ENCODE measurements at regions not wholly inside any gene's neighbourhood (a gene's known extent, or its start where the extent isn't known, plus 50 kb on each side); places are given as distances from the start of the nearest gene placed in this dataset.
"Not testable (repeated sequence)": the region's sequence is repeated elsewhere in the genome, so short reads cannot be mapped to it uniquely, and the experiment has no call there.

DNA sequence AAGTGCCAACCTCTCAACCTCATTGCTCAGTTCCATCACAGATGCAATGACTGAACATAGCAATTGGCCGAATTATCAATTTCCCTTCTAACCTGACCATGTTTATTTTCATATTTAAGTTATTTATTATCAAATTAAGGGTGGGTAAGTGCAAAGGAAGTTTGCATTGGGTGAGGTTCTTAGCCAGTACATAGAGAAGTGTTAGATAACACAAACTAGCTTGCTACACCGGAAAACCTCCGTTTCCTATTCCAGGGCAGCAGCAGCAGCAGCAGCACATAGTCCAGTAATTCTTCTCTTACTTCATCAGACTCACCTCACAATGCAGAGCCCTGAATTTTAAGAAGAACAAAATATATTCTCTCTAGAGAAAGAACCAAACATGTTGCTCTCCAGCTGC is 200.5 kb upstream of the OR4E1 start:
- no peak for DNase-seq

DNA sequence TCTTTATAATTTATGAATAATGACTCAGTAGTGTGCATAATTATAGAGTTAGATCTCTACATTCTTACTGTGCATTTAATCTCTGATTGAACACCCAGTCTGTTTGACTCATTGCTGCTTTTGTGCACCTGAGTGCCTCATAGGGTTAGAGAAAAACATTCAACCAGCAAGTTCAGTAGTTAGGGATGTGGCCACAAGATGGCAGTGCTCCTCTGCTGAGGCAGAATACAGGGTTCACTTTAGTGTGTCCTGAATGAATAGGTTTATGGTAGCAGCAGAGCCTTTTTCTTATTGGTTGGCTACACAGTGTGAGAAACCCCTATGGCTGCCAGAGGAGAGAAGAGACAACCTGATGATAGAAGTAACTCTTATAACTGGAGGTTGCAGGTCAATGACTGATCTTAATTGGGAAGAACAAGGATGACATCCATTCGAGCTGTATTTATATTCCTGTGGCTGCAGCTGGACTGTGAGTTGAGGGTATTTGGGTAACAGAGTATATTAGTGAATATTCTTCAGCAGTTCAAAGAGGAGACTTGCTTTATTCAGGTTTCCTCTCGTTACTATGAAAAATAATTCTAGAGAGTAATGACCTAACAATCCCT is 194.9 kb upstream of the OR4E1 start:
- peak in 1 of 2 experiments; percentile 26 for DNase-seq

DNA sequence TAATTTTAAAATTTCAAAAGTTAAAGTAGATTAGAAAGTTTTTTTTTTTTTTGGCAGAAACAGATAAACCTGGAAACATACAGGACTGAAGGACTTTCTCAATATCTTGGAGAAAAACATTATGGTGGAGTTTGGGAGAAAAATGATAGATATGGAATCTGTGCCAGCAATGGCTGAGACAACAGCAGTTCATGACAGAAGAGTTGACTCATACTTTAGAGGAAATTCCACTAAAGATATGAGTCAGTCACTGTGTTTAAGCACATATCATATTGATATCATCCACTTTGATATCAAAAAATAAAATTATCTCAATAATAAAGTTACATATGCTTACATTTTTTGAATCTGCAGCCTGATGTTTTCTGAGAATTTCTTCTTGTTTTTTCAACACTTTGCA is 193.9 kb upstream of the OR4E1 start:
- DNase-seq = no peak

DNA sequence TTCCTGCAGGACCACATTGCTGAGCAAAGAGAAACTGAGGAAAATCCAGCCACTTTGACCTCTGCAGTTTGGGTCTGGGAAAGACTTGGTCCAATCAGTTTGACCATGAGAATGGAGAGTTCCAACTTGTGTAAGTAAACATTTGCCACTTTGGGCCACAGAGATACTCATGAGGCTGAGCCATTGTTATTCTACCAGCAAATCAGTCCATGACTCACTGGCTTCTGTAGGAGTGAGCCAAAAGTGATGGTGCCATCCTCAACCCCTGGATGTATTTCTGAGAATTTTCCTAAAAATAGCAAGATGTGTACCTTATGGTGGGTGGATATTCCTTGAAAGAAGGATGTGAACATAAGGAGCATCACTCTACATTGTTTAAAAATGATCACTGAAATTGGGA is 192.9 kb upstream of the OR4E1 start:
- DNase-seq = no peak

DNA sequence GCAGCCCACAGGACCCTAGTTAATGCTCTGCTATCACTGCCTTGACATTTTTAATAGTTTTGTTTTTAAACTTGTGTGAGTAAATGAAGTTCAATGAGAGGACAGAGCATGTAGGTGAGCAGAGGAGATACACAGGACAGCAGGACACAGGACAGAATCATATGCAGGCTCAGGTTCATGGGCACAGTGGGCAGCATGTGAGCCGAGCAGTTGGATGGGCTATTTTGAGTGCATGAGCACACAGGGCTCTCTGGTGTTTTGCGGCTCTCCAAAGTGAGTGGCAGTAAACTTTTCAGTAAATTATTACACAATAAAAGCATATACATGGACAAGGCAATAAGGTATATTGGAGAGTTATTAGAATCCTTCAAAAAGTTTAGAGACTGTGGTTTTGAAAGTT is 189.7 kb upstream of the OR4E1 start:
- DNase-seq = no peak

DNA sequence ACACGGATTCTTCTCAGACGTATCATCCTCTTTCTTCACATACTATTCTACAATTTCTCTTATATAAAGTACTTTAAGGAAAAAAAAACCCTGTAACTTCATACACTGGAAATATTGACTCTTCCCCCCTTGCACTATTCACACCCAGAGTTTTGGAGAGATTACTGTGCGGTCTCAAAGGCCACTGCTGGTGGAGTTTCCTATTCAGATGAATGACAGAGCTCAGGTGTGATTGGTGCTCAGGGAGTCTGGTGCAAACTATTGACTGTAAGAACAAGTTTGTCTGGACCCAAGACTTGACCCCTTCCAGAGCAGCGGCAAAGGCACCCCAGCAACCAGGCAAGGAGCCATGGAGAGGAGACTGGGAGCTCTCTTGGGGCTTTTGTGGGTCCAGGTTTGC is 187.5 kb upstream of the OR4E1 start:
- DNase-seq = no peak

DNA sequence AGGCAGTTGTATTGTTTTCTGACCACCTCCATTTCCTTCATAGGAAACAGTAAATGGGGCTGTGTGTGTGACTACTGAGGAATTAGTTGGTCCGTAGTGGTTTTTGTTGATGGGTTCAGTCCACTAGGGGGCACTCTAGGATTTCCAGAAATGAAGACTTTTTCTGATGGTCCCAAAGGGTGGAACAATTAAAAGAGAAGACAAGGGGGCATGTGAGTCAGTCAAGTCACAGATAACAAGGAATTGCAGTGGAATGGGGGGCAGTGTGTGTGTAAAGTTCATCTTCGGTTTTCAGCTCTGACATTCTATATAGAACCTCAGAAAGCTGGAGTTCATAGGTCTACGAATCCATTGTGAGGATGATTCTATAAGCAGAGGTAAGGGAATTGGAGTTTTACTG is 186.6 kb upstream of the OR4E1 start:
- peak in 1 of 2 experiments; percentile 6 for DNase-seq

DNA sequence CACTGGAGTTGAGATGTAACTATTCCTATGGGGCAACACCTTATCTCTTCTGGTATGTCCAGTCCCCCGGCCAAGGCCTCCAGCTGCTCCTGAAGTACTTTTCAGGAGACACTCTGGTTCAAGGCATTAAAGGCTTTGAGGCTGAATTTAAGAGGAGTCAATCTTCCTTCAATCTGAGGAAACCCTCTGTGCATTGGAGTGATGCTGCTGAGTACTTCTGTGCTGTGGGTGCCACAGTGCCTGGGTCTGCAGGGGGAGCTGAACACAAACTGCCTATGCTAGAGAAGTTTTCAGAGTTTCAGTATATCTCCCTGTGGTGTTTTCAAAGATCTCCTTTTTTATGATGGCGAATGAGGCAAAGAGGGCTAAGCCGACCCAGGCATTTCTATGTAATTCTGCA is 179.2 kb upstream of the OR4E1 start:
- DNase-seq = no peak

DNA sequence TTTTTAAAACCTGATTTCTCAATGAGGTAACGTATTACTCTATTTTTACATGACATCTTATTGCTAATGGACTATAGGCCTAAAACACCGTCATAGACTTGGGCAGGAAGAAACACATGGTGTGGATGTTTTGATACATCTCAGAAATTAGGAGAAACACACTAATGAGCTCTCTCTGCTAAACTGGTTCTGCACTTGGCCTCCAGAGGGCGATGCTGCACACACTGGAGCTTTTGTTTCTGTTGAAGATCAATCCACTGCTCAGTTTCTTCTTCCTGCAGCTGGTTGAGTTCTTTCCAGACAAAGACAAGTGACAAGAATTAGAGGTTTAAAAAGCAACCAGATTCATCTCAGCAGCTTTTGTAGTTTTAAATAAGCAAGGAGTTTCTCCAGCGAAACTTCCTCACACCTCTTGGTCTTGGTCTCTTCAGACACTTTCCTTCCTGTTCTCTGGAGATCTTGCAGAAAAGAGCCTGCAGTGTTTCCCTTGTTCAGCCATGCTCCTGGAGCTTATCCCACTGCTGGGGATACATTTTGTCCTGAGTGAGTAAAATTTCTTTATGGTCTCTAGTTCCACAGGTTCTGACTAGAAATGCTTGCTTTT is 178.5 kb upstream of the OR4E1 start:
- DNase-seq = peak in 1 of 2 experiments; percentile 13

DNA sequence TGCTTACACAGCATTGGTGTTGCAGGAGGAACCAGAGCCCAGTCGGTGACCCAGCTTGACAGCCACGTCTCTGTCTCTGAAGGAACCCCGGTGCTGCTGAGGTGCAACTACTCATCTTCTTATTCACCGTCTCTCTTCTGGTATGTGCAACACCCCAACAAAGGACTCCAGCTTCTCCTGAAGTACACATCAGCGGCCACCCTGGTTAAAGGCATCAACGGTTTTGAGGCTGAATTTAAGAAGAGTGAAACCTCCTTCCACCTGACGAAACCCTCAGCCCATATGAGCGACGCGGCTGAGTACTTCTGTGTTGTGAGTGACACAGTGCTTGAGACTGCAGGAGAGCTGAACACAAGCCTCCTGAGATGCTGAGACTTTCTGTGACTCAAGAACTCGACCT is 173.3 kb upstream of the OR4E1 start:
- not testable (repeated sequence) for DNase-seq

DNA sequence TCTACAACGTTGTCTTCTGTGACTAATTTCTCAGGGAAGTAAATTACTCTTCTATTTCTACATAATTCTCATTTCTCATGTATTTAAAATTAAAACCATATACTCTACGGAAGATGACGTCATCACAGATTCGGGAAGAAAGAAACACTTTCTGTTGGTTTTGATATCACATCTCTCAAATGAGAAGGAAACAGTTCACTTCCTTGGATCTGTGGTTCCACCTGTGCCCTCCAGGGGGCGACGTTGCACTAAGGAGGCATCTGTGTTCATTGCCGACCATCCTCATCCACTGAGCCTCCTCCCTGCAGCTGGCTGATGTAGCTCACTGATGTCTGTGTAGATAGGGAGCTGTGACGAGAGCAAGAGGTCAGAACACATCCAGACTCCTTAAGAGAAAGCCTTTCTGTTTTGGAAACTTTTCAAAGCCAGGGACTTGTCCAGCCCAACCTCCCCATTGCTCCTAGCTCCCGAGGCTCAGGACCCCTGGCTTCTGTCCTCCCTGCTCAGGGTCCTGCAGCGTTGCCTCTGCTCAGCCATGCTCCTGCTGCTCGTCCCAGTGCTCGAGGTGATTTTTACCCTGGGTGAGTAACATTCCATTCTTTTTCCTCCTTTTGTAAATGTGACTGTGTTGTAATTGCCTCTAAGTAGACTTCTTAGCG is 172.7 kb upstream of the OR4E1 start:
- DNase-seq = peak; percentile 25 to 58

DNA sequence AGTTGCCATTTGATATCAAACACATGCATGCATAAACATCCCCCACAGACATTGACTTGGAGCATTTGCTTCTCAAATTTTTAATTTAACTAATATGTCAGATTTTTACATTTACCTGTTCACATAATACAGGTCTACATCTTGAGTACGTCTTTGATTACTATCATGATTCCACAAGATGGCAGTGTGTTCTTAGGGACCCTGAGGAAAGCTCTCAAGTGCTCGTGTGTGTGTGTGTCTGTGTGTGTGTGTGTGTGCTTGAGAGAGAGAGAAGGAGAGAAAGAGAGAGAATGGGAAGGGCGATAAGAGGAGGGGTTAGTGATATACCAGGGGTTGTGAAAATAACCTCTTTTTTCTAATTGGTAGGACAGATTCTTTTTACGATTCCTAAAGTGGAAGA is 167.1 kb upstream of the OR4E1 start:
- DNase-seq = no peak

DNA sequence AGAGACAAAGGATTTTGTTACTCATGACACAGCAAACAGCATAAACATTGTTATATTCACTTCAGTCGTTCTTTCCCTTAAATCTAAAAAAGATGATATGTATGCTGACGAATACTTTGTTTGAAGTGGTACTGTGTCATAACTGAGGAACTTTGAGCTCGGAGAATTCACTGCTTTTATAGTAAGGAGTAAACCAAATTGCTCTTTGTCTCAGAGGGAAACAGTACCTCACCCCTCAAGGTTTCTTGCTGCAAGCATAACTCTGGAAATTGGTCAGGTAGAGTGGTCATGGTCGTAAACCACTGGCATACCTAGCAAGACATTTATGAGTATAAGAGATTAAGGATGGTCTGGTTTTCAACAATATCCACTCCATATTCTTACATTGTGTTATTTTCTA is 160.2 kb upstream of the OR4E1 start:
- DNase-seq = no peak

DNA sequence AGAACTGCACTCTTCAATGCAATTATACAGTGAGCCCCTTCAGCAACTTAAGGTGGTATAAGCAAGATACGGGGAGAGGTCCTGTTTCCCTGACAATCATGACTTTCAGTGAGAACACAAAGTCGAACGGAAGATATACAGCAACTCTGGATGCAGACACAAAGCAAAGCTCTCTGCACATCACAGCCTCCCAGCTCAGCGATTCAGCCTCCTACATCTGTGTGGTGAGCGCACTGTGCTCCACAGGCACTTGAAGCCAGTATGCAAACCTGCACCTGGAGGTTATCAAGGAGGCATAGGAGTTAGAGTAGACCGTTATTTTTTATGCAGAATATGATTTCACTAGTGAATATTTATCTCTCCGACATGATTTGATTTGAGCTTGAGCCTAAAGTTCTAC is 152.2 kb upstream of the OR4E1 start:
- no peak for DNase-seq

DNA sequence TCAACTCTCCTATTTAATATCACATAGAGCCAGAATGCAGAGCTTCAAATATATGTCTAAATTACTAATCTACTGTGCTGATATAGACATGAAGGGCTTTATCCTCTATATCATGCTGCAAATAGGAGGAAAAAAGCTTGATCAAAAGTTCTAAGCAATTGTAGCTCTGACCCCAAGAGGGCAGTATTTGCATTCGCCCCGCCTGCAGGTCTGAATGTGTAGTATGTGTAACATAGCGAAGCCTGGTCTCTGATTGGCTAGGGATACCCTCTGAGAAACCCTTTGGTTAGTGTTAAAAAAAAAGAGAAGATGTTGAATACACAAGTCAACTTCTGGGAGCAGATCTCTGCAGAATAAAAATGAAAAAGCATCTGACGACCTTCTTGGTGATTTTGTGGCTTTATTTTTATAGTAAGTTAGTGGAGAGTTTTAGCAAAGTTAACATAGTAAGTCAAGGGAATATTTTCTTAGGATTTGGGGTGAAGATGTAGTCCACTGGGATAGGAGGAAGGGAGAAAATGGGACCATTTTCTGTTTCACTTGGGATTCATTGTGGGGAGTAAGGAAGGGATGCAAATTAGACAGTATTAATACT is 151.6 kb upstream of the OR4E1 start:
- peak in 1 of 2 experiments; percentile 3 for DNase-seq

DNA sequence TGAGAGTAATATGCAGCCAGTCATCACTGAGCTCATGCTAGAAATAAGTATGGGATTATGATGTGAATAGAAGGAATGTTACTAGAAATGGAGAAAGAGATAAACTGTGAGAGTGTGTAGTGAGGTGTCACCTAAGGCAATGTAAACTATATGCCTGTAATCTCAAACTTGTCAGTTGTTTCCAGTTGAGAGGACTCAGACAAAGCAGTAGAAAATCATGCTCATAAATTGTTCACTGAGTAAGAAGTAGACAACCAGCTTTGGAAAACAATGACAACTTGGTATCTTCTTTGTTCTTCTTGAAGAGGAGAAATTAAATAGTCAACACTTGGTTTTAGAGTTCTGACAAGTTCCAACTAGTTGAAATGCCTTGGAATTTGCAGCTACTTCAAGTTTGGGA is 148.5 kb upstream of the OR4E1 start:
- DNase-seq = no peak

DNA sequence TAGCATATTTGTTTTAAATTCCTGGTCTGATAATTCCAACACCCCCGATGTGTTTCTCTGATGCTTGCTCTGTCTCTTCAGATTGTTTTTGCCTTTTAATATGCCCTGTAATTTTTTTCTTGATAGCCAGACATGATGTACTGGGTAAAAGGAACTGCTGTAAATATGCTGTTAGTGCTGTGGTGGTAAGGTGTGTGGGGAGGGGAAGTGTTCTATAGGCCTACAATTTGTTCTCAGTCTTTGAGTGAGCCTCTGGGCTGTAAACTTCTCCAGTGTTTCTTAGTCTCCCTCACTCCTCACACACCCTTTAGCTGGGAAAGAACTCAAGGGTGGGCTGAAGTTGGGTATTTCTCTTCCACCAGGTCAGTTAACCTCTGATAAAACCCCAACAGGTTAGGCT is 147.0 kb upstream of the OR4E1 start:
- DNase-seq = no peak

DNA sequence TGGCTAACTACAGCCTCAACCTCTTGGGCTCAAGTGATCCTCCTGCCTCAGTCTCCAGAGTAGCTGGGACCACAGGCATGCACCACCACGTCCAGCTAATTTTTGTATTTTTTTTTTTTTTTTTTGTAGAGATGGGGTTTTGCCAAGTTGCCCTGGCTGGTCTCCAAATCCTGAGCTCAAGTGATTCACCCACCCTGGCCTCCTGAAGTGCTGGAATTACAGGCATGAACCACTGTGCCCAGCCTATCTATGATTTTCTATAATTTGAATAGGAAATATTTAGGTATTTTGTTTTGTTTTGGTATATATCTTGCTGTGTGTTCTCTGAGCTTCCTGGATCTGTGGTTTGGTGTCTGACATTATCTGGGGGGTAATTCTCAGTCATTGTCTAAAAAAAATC is 146.3 kb upstream of the OR4E1 start:
- not testable (repeated sequence) for DNase-seq

DNA sequence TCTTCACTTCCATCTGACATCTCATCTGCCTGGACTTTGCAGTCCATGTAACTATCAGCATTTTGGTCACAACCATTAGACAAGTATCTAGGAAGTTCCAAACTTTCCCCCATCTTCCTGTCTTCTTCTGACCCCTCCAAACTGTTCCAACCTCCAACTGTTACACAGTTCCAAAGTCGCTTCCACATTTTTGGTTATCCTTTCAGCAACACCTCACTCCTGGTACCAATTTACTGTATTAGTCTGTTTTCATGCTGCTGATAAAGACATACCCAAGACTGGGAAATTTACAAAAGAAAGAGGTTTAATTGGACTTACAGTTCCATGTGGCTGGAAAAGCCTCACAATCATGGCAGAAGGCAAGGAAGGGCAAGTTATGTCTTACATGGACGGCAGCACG is 143.4 kb upstream of the OR4E1 start:
- DNase-seq = not testable (repeated sequence)

DNA sequence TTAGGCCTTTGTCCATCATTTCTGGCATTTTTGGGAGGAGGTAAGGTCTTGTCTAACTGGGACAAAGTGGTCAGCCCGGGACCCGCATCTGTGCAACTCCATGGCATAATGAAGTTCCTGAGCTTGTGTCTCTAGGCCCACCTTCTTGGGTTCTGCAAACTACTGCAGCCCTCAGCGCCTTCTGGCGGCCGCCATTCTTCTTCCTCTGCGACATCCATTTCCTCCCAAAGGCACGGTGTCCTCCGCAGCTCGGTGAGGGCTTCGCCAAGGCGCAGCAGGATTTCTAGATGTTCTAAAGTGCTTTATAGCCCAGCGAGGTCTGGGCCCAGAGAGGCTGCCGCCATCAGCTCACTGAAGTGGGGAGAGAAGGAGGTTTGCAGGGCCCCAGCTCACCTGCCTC is 134.4 kb upstream of the OR4E1 start:
- DNase-seq = no peak

DNA sequence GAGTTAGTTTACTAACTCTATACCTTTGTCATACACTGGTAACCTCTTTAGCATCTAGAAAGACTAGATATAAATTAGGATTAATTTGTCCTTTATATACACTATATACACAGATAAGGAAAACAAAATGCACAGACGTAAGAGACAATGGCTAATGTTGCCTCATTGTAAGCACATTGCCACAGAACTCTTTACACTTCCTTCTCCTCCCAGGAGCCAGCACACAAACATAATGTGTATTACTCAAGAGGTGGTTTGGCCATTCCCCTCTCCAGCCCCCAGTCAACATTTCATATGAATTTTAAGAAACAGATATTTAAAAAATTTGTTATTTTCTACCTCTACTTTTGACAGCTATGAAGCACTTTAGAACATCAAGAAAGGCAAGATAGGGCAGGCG is 131.4 kb upstream of the OR4E1 start:
- no peak for DNase-seq

DNA sequence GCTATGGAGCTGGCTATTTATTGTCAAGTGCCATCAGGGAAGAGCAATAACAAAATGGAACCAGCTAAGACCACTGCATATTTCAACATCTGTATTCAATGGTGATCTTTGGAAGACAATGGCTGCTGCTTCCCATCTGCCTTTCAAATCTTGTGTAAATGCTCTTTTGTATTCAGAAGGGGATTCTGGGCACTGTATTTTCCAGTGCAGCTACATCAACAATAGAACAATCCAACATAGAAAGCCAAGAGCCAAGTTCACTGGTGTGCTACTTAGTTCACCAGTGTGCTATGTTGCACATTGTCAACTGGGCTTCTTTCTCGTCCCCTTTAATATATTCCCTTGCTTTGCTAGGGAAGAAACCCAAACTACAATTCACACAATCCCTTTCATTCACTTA is 128.8 kb upstream of the OR4E1 start:
- no peak for DNase-seq

DNA sequence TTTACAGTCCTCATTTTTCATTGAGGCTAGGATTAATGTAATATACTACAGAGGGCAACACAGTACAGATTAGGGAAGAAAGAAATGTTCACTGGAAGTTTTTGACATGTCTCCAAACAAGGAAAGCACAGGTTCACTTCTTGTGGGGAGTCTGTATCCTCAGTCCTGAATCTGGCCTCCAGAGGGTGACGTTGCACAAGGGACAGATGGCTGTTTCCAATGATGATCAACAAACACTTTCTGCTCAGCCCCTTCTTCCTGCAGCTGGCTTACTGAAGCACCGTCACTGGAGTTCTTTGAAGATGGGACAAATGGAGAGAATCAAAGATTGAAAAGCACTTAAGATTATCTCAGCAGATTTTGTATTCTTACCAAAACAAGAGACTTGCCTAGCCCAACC is 123.3 kb upstream of the OR4E1 start:
- no peak for DNase-seq

DNA sequence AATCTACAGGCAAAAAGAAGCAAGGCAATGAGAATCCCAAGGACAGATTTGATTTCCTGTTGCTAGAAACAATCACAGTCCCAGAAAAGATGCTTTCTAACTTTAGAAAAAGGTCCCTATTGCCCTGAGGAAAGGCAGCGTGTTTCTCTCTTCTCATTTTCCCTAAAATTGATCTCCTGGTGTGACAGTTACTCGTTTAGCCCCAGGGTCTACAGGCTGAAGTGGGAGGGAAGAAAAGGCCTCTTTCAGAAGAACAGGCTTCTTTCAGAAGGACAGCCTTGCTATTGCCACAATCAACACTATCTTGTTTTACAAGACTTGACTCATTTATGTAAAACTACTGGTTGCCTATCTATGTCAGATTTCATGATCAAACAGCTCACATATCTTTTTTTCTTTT is 121.8 kb upstream of the OR4E1 start:
- DNase-seq = no peak

All from NCI-H1930 (cell line).